HG03571 (cell line): ENCODE measurements at regions not wholly inside any gene's neighbourhood (a gene's known extent, or its start where the extent isn't known, plus 50 kb on each side); places are given as distances from the start of the nearest gene placed in this dataset.
A peak's percentile ranks its signal among the peaks of the same experiment; 100 is the strongest.

Experiments
- ATAC-seq: cut with Tn5 transposase; IDR thresholded peaks from one replicate; pipeline ENCODE4 v1.9.1; 2021; ENCODE audit not compliant: unreplicated experiment

GRCh38 chr15:31472636-31473384, 146.2 kb downstream of the KLF13 start:
- peak; percentile 87 for ATAC-seq

GRCh38 chr15:31473385-31474058, 146.9 kb downstream of the KLF13 start:
- ATAC-seq = no peak

- ATAC-seq = no peak
Observed at GRCh38 chr15:31474059-31474868, 147.6 kb downstream of the KLF13 start.

GRCh38 chr15:31476236-31476810, 149.7 kb downstream of the KLF13 start:
- no peak for ATAC-seq

GRCh38 chr15:31476866-31477265, 150.2 kb downstream of the KLF13 start:
- no peak for ATAC-seq

GRCh38 chr15:31477301-31477700, 150.7 kb downstream of the KLF13 start:
- no peak for ATAC-seq

- no peak for ATAC-seq
Observed at GRCh38 chr15:31477851-31478701, 151.4 kb downstream of the KLF13 start.

GRCh38 chr15:31478702-31479221, 152.1 kb downstream of the KLF13 start:
- ATAC-seq = no peak

- no peak for ATAC-seq
Observed at GRCh38 chr15:31480356-31481025, 153.9 kb downstream of the KLF13 start.

- ATAC-seq = no peak
Observed at GRCh38 chr15:31481142-31481541, 154.5 kb downstream of the KLF13 start.

GRCh38 chr15:31482122-31482922, 155.7 kb downstream of the KLF13 start:
- no peak for ATAC-seq

- ATAC-seq = no peak
Observed at GRCh38 chr15:31483053-31483985, 156.7 kb downstream of the KLF13 start.

GRCh38 chr15:31483986-31484951, 157.6 kb downstream of the KLF13 start:
- ATAC-seq = no peak

- no peak for ATAC-seq
Observed at GRCh38 chr15:31484986-31485385, 158.4 kb downstream of the KLF13 start.

- no peak for ATAC-seq
Observed at GRCh38 chr15:31485431-31485830, 158.8 kb downstream of the KLF13 start.

- no peak for ATAC-seq
Observed at GRCh38 chr15:31485911-31486461, 159.4 kb downstream of the KLF13 start.
